ENCODE measurements at regions not wholly inside any gene's neighbourhood (a gene's known extent, or its start where the extent isn't known, plus 50 kb on each side); places are given as distances from the start of the nearest gene placed in this dataset.

GRCh38 chr5:97250113-97250512, 67.1 kb upstream of the RIOK2 start:
- no peaks in the 10 kb centered on the region for H3K4me1 Mint-ChIP-seq
- H3K4me3 ChIP-seq (ENCODE audit: control extremely low read depth in 1 of 5, extremely low read depth in 1 of 5, insufficient read depth in 1 of 5, low read depth in 2 of 5, low read length in 4 of 5), result no peak overlapping the region
- intact Hi-C loops (cut with micrococcal nuclease), result no loop called here
- no peak overlapping the region for H2AFZ ChIP-seq (ENCODE audit: insufficient read depth, low read depth, low read length, poor library complexity, severe bottlenecking)
- H3K4me2 ChIP-seq (replicated peaks; ENCODE audit: low read depth, low read length, poor library complexity, severe bottlenecking), result no peak overlapping the region
- DNase-seq (no peak), ATAC-seq (ENCODE audit: low read depth) (no peak)
- H3K9me3 ChIP-seq (ENCODE audit: control extremely low read depth in 1 of 3, control insufficient read depth in 2 of 3, insufficient read depth in 1 of 3, low read length in 2 of 3), result peaks cover 0 to 25% (median 7%) of the 10 kb centered on the region in 3 donors
- H3K27me3 ChIP-seq (replicated peaks in 1 of 4; ENCODE audit: control extremely low read depth in 1 of 4, control insufficient read depth in 3 of 4, insufficient read depth in 4 of 4, low read length in 3 of 4), result no peaks in the 10 kb centered on the region
- ChIA-PET CTCF (no interaction called here), POLR2A (no interaction called here)
- H3K4me1 ChIP-seq (ENCODE audit: control insufficient read depth in 2 of 2, insufficient read depth in 2 of 2, low read length in 2 of 2), result no peaks in the 10 kb centered on the region
- H3K9me3 Mint-ChIP-seq (ENCODE audit: insufficient read depth), result peaks cover 2% of the 10 kb centered on the region
- H4K20me1 ChIP-seq (ENCODE audit: control insufficient read depth, insufficient read depth, low read length, poor library complexity, severe bottlenecking), result no peaks in the 10 kb centered on the region
- H3K27ac Mint-ChIP-seq, result no peak overlapping the region
- no peaks in the 10 kb centered on the region for H3K79me2 ChIP-seq (ENCODE audit: control insufficient read depth, insufficient read depth, low read length)
- H3K9ac ChIP-seq (ENCODE audit: low read length), result no peak overlapping the region
- H3K4me3 Mint-ChIP-seq, result no peak overlapping the region
- TF ChIP-seq CTCF (IDR thresholded peaks at IDR 0.05), result no peak
- H3K36me3 ChIP-seq (replicated peaks in 1 of 2; ENCODE audit: control extremely low read depth in 1 of 2, control insufficient read depth in 1 of 2, extremely low read depth in 1 of 2, insufficient read depth in 2 of 2, low read length in 1 of 2), result no peaks in the 10 kb centered on the region
- no peak overlapping the region for H3K27ac ChIP-seq (ENCODE audit: low read length in 2 of 2)
- H3K27me3 Mint-ChIP-seq, result peaks cover 3% of the 10 kb centered on the region

- Histone ChIP-seq H3K27me3 (replicated peaks in 1 of 4; ENCODE audit: control extremely low read depth in 1 of 4, control insufficient read depth in 3 of 4, insufficient read depth in 4 of 4, low read length in 3 of 4) (no peaks in the 10 kb centered on the region), H3K36me3 (replicated peaks in 1 of 2; ENCODE audit: control extremely low read depth in 1 of 2, control insufficient read depth in 1 of 2, extremely low read depth in 1 of 2, insufficient read depth in 2 of 2, low read length in 1 of 2) (no peaks in the 10 kb centered on the region), H3K4me2 (replicated peaks; ENCODE audit: low read depth, low read length, poor library complexity, severe bottlenecking) (no peak overlapping the region), H3K79me2 (ENCODE audit: control insufficient read depth, insufficient read depth, low read length) (no peaks in the 10 kb centered on the region), H3K9me3 (ENCODE audit: control extremely low read depth in 1 of 3, control insufficient read depth in 2 of 3, insufficient read depth in 1 of 3, low read length in 2 of 3) (no peaks in the 10 kb centered on the region), H3K4me1 (ENCODE audit: control insufficient read depth in 2 of 2, insufficient read depth in 2 of 2, low read length in 2 of 2) (no peaks in the 10 kb centered on the region), H3K27ac (ENCODE audit: low read length in 2 of 2) (no peak overlapping the region), H3K9ac (ENCODE audit: low read length) (no peak overlapping the region), H4K20me1 (ENCODE audit: control insufficient read depth, insufficient read depth, low read length, poor library complexity, severe bottlenecking) (no peaks in the 10 kb centered on the region), H2AFZ (ENCODE audit: insufficient read depth, low read depth, low read length, poor library complexity, severe bottlenecking) (no peak overlapping the region), H3K4me3 (ENCODE audit: control extremely low read depth in 1 of 5, extremely low read depth in 1 of 5, insufficient read depth in 1 of 5, low read depth in 2 of 5, low read length in 4 of 5) (no peak overlapping the region)
- H3K27ac Mint-ChIP-seq, result no peak overlapping the region
- ATAC-seq (ENCODE audit: low read depth) (no peak), DNase-seq (no peak)
- ChIA-PET CTCF (no interaction called here), POLR2A (no interaction called here)
- no peaks in the 10 kb centered on the region for H3K27me3 Mint-ChIP-seq
- H3K4me3 Mint-ChIP-seq, result no peak overlapping the region
- intact Hi-C loops (cut with micrococcal nuclease), result no loop called here
- no peaks in the 10 kb centered on the region for H3K4me1 Mint-ChIP-seq
- TF ChIP-seq EZH2 (IDR thresholded peaks at IDR 0.05; ENCODE audit: borderline replicate concordance, insufficient read depth, low read depth, low read length, poor library complexity, severe bottlenecking) (no peak), CTCF (IDR thresholded peaks at IDR 0.05) (no peak)
- peaks cover 2% of the 10 kb centered on the region for H3K9me3 Mint-ChIP-seq (ENCODE audit: insufficient read depth)
Observed at GRCh38 chr5:97266076-97266475, 83.0 kb upstream of the RIOK2 start.
